GM19240 (cell line): ENCODE measurements at regions not wholly inside any gene's neighbourhood (a gene's known extent, or its start where the extent isn't known, plus 50 kb on each side); places are given as distances from the start of the nearest gene placed in this dataset.
"Not testable (repeated sequence)": the region's sequence is repeated elsewhere in the genome, so short reads cannot be mapped to it uniquely, and the experiment has no call there.

Experiments
- DNase-seq: peaks from one replicate; pipeline ENCODE4 v3.0.0; 2011; ENCODE audit warnings: low spot score; ENCODE audit not compliant: insufficient read length

DNA sequence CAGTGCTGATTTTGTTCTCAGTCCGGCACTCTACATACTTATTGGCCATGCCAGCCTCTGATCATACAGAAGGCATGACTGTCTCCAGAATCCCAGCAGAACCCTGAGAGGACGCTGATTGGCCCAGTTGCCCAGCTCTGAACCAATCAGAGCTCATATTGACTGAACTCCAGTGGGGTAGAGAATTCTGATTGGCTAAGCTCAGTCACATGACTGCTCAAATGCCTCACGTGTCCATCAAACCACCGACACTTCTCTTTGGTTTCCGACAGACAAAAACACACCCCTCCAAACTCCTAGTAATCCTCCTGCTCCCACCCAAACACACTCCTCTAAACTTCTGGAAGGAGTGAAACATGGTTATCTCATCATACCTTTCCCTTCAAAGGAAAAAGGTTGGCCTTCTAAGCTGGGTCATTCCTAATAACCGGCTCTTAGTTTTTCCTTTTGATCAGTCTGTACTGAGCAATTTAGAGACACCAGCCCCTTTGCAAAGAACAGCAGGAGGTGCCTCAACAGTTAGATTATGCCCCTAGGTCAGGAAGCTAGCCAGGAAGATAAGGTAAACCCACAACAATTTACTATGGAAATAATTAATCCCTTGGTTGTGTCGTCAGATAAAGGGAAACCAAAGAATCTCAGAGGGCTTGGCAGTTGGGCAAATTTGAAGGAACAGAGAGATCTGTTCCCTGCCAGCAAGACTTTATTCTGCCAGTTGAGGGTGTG is 187.8 kb downstream of the TLE3 start:
- DNase-seq: no peak

DNA sequence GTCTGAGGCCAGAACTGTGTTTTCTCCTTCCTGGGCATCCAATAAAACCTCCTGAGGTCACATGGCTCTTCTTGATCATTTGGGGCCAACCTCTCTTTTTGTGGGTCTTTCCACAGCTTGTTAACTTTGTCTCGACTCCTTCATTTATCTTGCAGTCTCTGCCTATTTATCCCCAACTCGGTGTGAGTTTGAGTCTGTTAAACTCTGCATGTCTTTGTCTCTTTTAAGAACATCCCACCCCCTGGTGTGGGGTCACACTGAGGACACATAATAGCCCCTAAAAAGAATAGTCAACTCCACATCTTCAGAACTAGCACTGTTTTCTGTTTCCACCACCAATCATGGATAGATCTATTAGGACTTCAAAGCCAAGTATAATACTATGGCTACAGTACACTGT is 187.2 kb downstream of the TLE3 start:
- no peak for DNase-seq

DNA sequence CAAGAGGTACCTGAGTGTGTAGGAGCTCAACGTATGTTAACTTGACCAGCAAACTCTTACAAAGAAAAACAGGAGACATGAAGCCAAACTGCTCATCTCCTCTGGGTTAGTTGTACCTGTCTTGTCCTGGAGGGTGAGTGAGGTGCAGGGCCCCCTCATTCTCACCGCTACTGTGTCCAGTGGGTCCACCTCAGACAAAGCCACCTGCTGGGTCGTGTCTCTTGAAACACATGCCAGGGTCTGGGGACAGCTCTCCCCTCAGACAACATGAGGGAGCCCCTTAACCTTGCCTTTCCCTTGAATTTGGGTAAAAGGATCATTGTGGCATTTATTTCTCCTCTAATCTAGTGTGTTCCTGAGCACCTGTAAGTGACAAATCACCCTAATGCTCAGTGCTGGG is 185.6 kb downstream of the TLE3 start:
- DNase-seq: no peak

DNA sequence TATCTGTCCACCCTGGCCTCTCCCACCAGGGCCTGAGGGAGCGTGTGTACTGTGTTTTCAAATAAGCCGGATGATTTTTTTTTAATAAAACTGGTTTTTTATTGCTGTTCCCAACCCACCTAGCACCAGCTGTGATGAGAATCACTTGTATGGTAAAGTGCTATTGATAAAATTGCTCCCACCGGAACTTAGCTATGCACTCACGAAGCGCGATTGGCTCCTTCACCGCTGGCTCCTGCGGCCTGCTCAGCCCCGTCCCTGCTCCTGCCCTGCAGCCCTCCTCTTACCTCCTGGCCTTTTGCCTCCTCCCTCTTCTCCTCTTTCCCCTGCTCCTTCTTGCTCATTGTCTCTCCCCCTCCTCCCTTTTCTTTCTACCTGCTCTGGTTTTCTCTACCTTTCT is 183.7 kb downstream of the TLE3 start:
- DNase-seq: no peak

DNA sequence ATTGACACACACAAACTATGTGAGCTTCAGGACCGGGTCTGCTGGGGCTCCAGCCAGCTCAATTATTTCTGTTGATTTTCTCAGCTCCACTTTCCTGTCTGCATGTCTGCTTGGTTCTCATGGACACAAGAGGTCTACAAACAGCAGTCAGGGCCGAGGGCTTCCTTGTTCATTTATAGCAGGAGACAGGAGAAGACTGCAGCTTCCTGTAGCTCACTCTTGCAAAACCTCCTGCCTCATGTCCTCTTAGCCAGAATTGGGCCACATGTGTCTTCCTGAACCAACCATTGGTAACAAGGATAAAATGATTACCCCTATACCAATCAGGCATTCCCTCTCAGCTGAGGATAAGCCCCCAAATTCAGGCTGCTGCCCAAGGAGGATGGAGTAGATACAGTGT is 182.8 kb downstream of the TLE3 start:
- no peak for DNase-seq

DNA sequence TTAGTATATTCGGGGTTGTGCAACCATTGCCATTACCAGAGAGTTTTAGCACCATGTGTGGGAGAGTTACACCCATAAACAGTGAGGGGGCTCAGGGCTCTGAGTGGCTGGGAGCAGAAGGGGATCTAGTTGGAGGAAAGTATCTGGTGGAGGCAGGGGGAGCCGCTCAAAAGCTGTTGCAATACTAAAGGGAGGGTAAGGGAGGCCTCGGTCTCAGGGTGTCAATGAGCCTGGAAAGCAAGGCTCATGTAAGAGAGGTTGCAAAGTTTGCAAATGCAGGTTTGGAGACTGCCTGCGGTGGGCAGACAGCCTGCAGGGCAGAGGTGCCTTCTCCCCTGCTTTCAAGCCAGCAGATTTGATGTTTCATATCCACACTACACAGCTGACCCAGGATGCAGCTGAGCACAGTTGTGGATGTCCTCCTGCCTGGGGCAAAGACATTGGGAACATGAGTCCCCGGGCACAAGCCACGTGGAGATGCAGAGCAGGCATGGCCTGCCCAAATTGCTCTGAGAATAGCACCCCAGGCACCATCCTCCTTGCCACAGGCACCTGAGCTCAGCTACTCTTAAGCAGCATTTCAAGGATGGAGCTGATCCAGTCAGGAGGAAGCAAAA is 181.4 kb downstream of the TLE3 start:
- no peak for DNase-seq

DNA sequence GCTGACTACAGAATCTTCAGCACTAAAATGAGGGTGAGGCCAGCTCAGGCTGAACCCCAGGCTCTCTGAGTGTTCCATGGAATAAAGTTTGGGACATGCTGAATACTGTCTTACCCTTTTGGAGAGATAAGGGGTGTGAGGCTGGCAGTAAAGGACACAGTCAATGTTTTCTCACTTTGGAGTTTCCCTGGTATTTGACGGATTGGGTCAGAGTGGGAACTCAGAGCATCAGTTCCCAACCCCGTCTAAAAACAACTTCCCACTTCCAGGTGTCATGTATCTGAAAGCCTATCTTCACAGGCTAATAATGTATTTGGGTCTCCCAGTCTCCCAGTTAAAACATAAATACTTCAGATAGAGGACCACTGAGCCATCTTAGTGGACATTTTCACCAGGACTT is 180.7 kb downstream of the TLE3 start:
- no peak for DNase-seq

DNA sequence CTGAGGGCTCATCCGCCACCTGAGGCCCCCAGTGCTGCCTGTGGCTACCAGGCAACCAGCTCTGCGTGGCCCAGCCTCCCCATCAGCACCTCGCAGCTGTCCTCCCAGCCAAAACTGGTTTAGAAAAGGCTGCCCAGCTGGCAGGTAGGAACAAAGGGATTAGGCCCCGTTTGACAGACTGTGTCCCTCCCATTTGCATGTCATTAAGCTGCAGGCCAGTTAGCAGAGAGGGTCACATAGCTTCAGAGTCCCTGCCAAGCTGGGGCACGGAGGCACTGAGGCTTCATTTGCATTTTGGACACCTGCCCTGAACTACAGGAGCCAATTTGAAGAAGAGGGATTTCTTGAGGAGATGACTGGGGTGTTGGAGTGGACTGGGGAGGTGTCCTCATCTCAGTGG is 177.9 kb downstream of the TLE3 start:
- DNase-seq: no peak

DNA sequence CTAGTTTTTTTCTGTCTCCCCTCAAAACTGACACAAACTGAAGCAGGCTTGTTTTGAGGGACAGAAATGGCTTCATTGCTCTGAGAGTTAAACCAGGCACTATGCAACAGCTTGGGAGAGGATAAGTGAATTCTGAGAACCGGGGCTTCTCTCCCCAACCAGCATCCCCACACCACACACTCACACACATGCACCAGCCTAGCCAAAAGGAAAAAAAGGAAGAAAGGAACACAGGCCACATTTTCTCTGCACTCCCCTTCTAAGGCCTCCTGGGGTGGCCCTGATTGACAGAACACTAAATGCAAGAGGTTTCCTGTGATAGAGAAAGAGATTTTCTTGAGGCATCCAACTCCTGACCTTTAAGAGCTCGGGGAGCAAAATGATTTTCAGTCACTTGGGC is 177.5 kb downstream of the TLE3 start:
- no peak for DNase-seq

DNA sequence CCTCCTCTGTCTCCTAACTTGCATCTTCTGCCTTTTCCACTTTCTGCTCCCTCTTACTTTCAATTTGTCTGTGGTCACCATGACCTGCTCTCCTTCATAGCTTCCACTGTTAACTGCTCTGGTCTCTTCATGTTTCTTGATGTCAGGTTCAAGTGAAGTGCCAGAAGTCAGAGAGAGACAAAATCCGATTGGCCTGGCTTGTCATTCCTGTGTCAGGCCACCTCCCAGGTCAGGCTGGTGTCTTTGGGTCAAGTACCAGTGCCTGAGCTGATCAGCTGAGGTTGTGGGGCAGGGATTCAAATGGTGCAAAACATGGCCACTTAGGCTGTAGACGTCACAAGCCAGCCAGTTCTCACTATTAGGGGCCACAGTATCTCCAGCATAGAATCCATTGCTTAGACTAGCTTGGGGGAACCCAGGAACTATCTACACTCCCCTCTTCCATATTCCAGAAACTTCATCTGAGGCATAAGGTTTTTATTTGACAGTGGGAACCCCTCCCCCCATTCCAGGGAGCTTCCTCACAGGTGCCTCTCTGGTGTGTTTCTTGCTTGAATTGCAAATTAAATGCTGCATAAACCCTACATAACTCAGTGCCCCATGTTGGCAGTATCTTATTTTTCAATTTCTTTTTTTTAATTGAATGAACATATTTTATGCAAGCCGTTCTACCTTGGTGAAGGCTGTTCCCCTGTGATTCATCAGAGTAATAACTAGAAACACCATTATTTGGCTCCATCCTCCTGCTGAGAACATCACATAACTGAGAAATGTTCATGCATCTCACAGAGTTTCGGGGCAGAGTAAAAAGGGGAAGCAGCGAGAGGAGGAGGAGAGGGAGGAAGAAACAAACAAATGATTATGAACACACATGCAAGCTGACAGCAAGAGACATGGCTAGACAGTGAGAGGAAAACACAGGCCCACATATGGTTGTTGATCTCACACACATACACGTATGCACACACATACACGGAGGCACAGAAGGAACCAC is 175.8 kb downstream of the TLE3 start:
- DNase-seq: peak; percentile 41

DNA sequence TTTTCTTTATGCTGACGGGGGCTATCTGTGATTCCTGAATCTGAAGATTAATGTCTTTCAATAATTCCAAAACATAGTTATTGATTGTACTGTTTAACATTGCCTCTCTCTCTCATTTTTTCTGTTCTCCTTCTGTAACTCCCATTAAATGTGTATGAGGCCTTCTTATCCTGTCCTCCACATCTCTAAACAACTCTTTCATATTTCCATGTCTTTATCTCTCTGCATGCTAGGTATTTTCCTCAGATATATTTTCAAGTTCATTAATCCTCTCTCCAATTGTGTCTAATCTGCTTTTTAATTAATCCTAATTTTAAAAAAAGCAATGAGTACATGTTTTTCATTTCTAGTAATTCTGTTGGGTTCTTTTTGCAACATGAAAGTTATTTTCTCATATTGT is 173.2 kb downstream of the TLE3 start:
- DNase-seq: no peak

DNA sequence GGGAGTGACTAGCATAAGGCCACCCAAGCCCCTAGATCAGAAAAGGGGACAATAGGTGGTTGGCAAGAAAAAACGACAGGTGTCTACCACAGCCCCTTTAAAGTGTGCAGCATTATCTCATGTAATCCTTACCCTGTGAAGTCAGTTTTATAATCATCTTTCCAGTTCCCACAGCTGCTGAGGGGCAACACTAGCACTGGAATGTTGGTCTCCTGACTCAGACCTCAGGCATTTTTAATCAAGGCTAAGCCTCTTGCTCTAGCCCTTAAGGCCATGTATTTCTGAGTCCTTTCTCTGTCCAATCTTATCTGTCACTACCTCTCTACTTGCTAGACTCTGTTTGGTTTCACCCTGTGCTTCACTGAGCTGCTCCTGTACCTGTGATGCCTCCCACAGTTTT is 171.7 kb downstream of the TLE3 start:
- DNase-seq: no peak

DNA sequence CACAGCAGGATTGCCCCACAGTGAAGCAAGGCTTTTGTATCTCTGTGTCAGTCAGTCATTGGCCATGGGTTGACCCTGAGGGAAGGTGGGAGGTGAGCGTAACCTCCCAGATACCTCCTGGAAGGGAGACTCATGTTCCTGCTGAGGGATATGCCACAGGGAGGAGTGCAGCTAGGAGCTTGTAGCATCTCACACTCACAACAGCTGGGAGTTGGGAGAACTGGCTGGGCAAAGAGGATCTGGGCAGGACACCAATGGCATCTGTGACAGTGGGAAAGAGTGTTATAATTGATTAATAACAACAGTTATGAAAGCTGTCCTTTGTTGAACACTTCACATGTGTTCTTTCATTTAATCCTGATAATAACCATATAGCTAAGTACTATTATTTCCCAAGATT is 171.0 kb downstream of the TLE3 start:
- no peak for DNase-seq

DNA sequence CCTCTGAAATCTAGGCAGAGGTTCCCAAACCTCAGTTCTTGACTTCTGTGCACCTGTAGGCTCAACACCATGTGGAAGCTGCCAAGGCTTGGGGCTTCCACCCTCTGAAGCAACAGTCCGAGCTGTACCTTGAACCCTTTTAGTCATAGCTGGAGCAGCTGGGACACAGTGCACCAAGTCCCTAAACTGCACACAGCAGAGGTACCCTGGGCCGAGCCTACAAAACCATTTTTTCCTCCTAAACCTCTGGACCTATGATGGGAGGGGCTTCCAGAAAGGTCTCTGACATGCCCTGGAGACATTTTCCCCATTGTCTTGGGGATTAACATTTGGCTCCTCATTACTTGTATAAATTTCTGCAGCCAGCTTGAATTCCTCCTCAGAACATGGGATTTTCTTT is 168.8 kb downstream of the TLE3 start:
- DNase-seq: not testable (repeated sequence)

DNA sequence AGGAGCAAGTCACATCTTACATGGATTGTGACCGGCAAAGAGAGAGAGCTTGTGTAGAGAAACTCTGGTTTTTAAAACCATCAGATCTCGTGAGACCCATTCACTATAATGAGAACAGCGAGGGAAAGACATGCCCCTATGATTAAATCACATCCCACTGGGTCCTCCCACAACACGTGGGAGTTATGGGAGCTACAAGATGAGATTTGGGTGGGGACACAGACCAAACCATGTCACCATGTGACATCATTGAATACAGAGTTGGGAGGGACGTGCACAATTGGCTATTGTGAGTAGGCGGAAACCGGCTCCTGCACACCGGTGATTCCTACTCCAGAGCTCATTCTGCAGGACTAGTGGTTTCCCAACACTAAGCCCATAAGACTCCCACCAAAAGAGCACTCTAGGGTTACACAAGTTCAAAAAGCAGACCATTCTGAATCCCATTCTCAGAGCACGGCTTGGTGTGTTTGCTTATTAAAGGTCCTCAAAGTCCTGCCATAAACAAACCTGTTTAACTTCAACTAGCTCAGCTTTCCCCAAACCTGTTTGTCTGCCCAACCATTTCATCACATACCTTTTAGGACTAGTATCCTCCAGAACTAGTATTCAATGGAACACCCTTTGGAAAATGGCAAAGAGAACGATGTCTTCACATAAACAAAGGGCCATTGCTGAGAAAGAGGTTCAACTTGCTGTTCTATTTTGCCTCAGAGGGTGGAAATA is 167.6 kb downstream of the TLE3 start:
- no peak for DNase-seq

DNA sequence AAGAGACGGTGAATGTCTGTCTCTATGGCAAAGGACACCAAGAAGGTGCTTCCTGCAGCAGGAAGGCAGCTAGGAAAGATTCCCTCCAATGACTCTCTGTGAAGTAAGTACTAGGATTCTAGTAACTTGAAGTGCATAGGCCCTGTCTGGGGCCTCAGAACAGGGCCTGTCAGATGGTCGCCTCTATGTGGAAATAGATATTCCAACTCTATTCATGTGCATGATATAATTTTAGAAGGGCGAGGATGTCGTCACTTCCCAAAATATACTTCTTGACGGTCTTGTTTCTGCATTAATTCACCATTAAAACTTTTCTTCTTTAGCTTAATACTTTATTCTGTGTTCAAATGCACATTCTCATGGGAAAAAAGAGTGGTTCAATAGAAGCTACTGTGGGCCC is 167.0 kb downstream of the TLE3 start:
- no peak for DNase-seq

DNA sequence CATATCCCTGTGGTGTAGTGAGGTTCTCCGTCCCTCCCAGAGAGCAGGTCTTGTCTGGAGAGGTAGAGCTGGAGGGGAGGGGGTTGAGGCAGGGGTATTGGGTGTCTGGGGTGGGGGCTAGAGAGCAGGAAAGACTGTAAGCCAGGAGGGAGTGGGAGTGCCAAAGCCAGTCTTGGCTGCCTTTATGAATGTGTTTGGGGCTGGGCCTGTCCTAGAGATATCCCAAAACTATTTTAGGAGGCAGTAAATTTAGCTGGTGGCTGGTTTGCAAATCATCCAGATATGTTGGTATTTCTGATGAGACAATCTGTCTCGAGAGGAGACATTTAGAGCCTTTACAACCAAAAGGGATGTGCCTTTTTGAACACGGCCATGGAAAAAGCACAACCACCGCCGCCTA is 166.6 kb downstream of the TLE3 start:
- DNase-seq: no peak

DNA sequence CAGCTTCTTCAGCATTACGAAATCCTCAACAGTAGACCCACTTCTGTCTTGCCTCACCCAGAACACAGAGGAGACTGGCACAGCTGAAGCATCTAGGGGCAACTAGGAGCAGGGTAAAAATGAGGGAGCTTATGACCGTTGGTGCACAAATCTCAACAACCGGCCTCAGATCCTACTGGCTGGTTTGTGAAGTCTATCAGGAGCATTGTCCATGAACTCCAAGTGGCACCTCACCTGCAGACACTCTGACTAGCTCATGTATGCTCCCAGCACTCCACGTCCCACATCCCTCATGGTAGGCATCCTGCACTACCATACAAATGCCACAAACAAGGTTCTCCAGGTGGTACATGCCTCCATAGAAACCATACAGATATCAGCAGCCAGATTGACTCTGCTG is 163.1 kb downstream of the TLE3 start:
- no peak for DNase-seq

DNA sequence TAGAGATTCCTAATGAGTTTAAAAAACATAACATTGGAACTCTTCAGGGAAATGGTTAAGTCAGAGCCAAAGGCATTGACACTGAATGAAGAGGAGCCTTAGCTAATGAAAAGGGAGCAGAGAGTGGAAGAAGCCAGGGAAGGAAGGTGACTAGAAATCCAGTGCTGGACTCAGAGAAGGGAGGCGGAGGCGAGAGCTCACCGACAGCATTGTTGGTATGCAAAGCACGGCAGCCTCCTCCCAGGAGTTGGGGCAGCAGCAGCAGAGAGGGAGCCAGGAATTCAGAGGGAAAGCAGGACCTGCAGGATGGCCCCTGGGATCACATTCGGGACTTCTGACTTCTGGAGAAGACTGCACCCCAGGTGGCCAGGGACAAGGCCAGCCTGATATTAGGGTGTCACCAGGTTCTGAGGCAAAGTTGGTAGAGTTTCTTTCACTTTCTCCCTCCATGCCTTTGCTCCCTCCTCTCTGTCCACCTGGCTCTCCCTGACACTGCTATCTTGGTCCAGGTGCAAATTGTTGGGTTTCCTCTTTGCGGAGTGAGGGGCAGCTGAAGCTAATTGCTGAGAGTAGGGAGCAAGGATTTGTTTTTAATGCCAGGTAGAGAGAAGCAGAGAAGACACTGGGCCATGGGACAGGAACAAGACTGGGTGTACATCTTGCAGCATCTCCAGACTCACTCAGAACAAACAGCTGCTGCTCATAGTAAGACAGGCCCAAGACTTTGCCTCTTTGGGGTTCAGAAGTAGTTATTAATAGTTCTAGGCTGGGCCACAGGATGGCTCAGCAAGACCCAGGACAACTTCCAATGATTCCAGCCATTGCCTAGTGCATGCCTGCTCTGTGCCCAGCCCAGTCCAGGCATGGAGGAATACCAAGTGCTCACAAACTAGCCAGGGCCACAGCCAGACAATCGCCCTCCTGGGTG is 157.9 kb downstream of the TLE3 start:
- DNase-seq: no peak
